Jurkat, Clone E6-1 (cell line): ENCODE measurements at regions not wholly inside any gene's neighbourhood (a gene's known extent, or its start where the extent isn't known, plus 50 kb on each side); places are given as distances from the start of the nearest gene placed in this dataset.
A peak's percentile ranks its signal among the peaks of the same experiment; 100 is the strongest.

Experiments used
- DNase-seq: peaks from one replicate; pipeline ENCODE4 v3.0.0-alpha.2; 2011; ENCODE audit warnings: low read depth, low spot score
- H3K4me3 ChIP-seq: 2 replicates; pipeline ENCODE4 v1.5.1; 2011; ENCODE audit warnings: mild to moderate bottlenecking, low read length, control low read depth, moderate library complexity

DNA sequence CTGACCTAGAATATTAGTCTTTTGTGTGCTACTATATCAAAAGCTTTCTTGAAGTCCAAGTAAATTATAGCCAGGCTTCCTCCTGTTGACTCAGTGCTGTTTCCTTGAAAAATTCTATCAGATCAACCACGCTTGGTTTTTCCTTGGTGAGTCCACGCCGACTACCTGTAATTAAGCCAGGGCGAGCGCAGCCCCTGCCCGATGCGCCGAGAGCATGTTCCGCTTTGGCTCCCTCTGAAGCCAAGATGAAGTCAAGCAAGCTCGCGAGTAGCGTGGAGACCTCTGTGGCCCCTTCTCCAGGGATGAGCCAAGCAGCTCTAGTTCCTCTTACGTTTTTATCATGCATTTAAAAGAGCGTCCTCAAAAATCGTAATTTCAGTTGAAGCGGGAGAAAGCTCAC, 641.2 kb downstream of the CDH26 start:
- H3K4me3 ChIP-seq, result no peak overlapping the region

GRCh38 chr20:60600036-60600435, 641.8 kb downstream of the CDH26 start:
- H3K4me3 ChIP-seq, result no peak overlapping the region
- no peak for DNase-seq

More for the DNA sequence above, 641.2 kb downstream of the CDH26 start:
- DNase-seq, result no peak

- no peak overlapping the region for H3K4me3 ChIP-seq
- DNase-seq, result no peak
These were observed 628.0 kb upstream of the CDH4 start for GRCh38 chr20:60624066-60624465.

- no peak overlapping the region for H3K4me3 ChIP-seq
- DNase-seq, result peak; percentile 59
These were observed 624.1 kb upstream of the CDH4 start for GRCh38 chr20:60627751-60628565.

GRCh38 chr20:60628749-60629148, 623.3 kb upstream of the CDH4 start:
- no peak for DNase-seq
- no peak overlapping the region for H3K4me3 ChIP-seq

DNA sequence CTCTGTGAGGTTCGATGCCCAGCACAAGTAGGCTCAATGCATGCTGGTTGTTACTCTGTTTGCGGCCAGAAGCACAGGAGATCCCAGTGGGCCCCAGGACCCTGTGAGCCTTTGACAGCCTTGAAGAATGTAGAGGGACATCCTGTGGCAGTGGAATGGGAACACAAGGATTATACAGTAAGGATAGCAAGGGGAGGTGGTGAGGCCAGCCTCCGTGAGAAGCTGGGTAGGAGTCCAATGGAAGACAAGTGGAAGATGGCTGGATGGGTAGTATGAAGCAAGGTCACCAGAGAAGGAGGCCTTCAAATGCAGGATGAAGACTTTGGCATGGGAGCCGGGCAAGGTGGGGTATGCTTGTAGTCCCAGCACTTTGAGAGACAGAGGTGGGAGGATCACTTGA, 622.9 kb upstream of the CDH4 start:
- no peak for DNase-seq
- H3K4me3 ChIP-seq, result no peak overlapping the region

GRCh38 chr20:60630609-60631008, 621.5 kb upstream of the CDH4 start:
- DNase-seq, result no peak
- H3K4me3 ChIP-seq, result no peak overlapping the region

DNA sequence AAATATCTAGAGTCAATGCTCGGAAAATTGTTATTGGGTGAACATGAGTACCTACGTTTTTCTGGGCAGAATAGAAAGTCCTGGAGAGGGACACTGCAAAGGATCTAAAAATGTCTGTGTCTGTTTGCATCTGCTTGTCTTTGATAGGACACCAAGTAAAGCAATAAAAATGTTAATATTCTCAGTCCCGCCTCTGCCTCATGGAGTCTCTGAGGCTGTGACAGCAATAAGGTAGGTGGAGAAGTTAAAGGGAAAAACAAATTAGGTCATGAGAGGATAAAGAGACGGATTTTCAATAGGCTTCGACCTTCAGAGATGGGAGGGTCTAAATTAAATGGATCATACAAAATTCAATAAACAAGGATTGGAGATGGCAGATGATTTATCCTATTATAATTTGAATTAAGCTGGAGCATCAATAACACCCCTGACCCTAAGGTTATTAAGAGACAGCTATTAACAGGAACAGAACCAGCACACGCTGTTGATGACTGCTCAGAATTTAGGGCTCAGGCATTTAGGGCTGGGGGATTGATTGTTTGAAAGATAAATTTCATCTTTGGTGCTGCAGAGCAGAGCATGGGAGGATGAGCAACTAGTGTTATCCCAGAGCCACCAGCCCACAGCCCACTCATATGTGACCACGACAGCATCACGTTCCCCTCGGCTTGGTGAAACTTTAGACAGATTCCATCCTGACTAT, 620.3 kb upstream of the CDH4 start:
- DNase-seq, result no peak
- no peak overlapping the region for H3K4me3 ChIP-seq

- no peak overlapping the region for H3K4me3 ChIP-seq
- DNase-seq, result no peak
These were observed 619.4 kb upstream of the CDH4 start for GRCh38 chr20:60632391-60633262.

- no peak for DNase-seq
- H3K4me3 ChIP-seq, result no peak overlapping the region
These were observed 617.4 kb upstream of the CDH4 start for GRCh38 chr20:60634491-60635172.

DNA sequence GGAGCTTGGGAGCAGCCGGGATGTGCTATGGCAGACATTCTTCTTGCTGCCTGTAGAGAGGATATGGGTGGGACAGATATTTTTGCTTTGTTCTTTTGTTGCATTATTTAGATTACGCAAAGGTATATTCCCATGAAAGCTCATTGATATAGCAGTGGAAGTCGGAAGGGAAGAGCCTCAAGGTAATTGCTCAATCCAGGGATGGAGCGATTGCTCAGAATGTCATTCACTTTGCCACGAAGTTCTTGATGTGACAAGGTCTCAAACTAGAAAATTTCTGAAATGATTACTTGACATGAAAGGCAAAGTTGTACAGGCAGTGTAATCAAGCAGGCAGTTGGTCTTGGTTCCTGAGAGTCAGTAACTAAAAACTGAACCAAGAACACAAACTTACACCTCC, 615.6 kb upstream of the CDH4 start:
- H3K4me3 ChIP-seq, result no peak overlapping the region

DNA sequence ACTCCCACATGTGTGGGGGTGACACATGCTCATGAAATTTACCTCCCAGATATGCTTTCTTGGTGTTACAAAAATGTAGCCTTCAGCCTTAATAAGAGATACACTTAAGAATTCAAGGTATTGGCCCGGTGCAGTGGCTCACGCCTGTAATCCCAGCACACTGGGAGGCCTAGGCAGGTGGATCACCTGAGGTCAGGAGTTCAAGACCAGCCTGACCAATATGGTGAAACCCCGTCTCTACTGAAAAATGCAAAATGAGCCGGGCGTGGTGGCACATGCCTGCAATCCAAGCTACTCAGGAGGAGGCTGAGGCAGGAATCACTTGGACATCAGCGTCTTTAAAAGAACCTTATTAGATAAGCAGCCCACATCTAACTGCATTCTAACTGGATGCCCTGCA, 614.3 kb upstream of the CDH4 start:
- DNase-seq, result no peak

More for the DNA sequence above, 615.6 kb upstream of the CDH4 start:
- DNase-seq, result no peak

DNA sequence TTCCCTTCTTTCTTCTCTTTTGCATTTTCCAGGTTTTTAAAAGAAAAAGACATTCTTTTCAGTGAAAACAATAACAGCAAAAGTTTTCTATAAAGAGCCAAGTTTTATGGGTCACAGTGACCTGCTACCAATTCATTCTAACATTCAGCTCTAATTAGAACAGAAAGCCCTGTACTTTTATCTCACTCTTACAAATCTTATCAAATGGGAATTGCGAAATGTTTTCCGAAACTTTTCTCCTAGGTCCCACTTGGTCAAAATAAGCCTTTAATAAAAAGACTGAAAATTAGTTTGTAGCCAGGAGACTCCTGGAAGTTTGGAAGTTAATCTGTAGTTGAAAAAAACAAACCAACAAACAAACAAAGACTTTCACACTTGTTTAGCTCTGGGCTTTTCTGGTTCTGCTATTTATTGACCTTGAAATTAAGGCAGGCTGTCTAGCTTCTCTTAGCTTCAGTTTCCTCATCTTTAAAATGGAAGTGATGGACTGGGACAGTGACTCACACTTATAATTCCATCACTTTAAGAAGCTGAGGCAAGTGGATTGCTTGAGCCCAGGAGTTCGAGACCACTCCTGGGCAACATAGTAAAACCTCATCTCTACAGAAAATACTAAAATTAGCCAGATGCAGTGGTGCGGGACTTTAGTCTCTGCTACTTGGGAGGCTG, 613.5 kb upstream of the CDH4 start:
- no peak for DNase-seq
- no peak overlapping the region for H3K4me3 ChIP-seq

More for the DNA sequence above, 614.3 kb upstream of the CDH4 start:
- no peak overlapping the region for H3K4me3 ChIP-seq

DNA sequence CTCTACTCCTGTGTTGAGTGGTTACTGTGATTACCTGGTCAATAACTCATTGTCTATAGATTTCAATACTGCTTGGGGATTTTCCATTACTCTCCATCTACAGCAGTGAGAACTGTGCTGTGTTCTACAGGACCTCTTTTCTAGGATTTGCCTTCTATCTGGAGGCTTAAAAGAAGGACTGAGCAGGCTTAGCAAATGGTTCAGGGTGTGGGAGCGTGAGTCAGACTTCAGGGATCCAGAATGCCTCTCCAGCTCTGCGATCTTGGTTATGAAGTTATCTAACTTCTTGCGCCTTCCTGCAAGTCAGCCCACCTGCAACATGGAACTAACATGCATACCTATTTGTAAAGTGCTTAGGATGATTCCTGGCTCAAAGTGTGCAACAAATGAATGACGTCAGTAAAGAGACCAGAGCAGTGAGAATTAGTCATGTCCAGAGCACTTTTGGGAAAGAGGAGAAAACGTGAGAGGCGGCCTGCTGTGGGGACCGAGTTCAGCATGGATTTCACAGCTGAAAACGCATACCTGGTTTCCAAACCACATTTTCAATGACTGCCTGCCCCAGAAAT, 610.1 kb upstream of the CDH4 start:
- DNase-seq, result no peak
- H3K4me3 ChIP-seq, result no peak overlapping the region

- DNase-seq, result no peak
- H3K4me3 ChIP-seq, result no peak overlapping the region
These were observed 609.5 kb upstream of the CDH4 start for GRCh38 chr20:60642541-60642940.

GRCh38 chr20:60648556-60648955, 603.5 kb upstream of the CDH4 start:
- H3K4me3 ChIP-seq, result no peak overlapping the region
- no peak for DNase-seq

DNA sequence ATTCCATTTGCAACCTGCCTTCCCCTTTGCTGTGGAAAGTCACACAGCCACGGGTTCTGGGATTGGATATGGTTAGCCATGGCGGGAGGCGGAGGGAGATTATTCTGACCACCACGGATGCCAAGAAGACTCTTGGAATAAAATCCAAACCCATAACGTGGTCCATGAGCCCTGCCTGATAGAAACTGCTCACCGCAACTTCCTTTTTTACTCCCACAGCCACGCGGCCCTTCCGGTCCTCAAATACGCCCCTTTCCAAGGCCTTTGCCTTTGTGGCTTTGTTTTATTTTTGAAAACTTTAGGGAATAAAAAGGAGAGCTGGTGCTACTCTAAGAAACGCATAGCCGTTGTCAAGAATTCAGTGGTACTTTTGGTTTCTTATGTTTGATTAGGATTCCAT, 602.5 kb upstream of the CDH4 start:
- no peak for DNase-seq
- H3K4me3 ChIP-seq, result no peak overlapping the region

DNA sequence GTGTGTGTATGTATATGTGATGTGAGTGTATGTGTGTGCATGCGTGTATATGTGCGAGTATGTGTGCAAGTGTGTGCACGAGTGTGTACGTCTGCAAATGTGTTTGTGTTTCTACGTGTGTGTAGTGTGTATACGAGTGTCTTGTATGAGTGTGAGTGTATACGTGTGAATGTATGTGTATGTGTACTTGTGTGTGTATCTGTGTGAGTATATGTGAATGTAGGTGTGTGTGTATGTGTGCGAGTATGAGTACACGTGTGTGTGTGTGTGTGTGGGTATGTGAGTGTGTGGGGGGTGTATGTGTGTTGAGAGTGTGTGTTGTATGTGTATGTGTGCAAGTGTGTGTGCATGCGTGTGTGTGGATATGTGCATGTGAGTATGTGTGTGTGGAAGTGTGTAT, 602.0 kb upstream of the CDH4 start:
- DNase-seq, result no peak
- H3K4me3 ChIP-seq, result no peak overlapping the region
